Ureter (tissue), 1 donor: ENCODE measurements at regions not wholly inside any gene's neighbourhood (a gene's known extent, or its start where the extent isn't known, plus 50 kb on each side); places are given as distances from the start of the nearest gene placed in this dataset.
"Not testable (repeated sequence)": the region's sequence is repeated elsewhere in the genome, so short reads cannot be mapped to it uniquely, and the experiment has no call there.

Experiments
- DNase-seq: peaks from one replicate; pipeline ENCODE4 v3.0.0-alpha.2; 2020; ENCODE audit warnings: low spot score
- donor health status: DM: yes; HTN: yes; CAD: no.

- DNase-seq = no peak
Observed at GRCh38 chr1:94303005-94303404, 65.6 kb upstream of the ARHGAP29 start.

- no peak for DNase-seq
Observed at GRCh38 chr1:94302497-94302896, 65.1 kb upstream of the ARHGAP29 start.

GRCh38 chr1:94301186-94301585 lies 63.8 kb upstream of the ARHGAP29 start:
- no peak for DNase-seq

DNA sequence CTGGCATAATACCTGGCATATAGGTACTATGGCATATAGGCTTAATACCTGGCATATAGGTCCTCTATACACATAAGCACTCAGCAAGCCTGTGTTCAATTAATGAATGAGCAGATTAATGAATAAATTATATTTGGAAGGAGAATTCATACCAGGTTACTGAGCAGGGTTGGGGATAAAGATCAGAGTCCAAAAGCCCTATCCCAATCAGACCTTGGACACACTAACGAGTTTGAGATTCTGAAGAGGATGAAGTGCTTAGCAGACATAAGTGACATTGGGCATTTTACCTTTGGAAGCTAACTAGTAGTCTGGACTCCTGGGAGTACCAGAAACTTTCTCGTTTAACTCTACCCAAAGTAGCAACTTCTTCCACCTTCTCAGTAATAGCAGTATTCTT lies 63.3 kb upstream of the ARHGAP29 start:
- DNase-seq = no peak

GRCh38 chr1:94299627-94300553 lies 62.5 kb upstream of the ARHGAP29 start:
- no peak for DNase-seq

DNA sequence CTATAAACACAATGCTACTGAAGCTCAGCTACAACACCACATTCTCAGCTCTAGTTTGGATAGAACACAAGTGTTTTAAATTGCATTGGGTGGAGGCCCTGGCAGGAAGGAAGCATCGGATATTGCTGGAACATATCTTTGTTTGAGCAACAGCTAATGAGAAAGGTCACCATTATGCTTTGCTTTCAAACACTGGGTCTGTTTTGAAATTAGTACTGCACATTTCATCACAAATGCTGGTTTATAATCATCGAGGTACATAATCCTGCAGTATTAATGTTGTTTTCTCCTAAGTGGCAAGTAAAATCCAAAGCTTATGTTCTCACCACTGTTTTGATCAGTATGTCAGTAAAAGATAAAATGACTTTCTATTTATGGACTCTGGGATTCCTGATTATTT lies 61.5 kb upstream of the ARHGAP29 start:
- DNase-seq = no peak

- no peak for DNase-seq
Observed at GRCh38 chr1:94296018-94296417, 58.6 kb upstream of the ARHGAP29 start.

- not testable (repeated sequence) for DNase-seq
Observed at GRCh38 chr1:94292978-94293377, 55.6 kb upstream of the ARHGAP29 start.

DNA sequence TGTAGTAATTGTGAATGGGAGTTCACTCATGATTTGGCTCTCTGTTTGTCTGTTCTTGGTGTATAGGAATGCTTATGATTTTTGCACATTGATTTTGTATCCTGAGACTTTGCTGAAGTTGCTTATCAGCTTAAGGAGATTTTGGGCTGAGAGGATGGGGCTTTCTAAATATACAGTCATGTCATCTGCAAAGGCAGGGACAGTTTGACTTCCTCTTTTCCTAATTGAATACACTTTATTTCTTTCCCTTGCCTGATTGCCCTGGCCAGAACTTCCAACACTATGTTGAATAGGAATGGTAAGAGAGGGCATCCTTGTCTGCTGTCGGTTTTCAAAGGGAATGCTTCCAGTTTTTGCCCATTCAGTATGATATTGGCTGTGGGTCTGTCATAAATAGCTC lies 51.9 kb upstream of the ARHGAP29 start:
- DNase-seq = not testable (repeated sequence)
